HG02798 (cell line): ENCODE measurements at regions not wholly inside any gene's neighbourhood (a gene's known extent, or its start where the extent isn't known, plus 50 kb on each side); places are given as distances from the start of the nearest gene placed in this dataset.

ENCODE experiments used
- ATAC-seq: cut with Tn5 transposase; IDR thresholded peaks from one replicate; pipeline ENCODE4 v1.9.1; 2021; ENCODE audit warnings: mild to moderate bottlenecking; ENCODE audit not compliant: unreplicated experiment, poor library complexity

DNA sequence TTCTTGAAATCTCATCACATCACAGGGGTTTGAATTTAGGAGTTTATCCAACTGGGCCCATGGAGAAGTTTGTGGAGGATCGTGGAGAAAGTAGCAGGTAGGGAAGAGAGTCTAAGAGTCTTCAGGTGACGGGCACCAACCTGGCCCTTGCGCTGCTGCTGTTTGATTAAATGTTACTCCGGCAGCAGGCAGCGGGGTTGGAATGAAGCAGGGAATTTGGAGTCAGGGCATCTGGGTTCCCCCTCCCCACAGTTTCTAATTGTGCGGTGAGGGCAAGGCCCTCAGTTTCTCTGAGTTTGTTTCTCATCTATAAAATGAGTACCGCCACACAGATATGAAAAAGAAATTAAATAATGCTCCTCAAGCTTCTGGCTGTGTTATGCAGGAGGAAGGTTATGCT is 182.9 kb upstream of the RGMA start:
- no peak for ATAC-seq

DNA sequence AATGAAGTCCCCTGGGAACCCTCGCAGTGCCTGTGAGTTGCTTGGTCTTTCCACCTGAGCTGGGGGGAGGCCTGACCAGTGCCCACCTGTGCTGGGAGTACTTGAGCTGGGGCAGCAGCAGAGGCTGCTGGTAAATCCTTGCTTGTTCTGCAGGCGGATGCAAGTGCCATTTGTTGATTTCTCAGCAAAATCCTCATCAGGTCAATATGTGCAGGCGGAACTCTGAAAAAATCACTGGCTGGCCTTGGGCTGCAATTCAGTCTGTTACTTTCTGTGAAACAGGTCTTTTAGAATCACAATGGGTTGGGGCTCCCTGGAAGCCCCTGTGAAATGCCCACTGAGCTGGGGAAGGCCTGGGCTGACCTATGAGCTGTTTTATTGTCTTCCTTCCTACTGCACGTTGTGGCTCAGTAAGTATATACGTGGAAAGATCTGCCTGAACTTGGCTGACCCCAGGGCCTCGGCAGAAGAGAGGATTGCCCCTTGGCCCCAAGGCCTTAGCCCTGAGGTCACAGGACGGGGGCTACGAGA is 182.0 kb upstream of the RGMA start:
- ATAC-seq: no peak

DNA sequence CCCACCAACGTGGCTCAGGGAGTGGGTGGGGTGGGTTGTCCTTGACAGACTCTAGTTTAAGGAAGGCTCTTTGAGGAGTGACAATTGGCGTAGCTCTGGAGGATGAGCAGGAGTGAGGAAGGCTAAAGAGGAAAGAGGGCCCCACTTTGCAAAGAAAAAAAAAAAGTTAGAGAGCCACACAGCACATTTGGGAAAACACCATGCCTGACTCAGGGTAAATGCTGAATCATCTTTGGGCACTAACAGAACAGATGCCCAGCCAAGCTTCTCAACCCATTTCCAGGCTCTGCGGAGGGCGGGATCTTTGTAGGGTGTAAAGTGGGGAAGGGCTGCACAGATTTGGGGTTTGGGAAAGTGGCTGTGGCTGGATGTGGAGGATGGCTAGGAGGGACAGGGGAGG is 179.1 kb upstream of the RGMA start:
- ATAC-seq: no peak

DNA sequence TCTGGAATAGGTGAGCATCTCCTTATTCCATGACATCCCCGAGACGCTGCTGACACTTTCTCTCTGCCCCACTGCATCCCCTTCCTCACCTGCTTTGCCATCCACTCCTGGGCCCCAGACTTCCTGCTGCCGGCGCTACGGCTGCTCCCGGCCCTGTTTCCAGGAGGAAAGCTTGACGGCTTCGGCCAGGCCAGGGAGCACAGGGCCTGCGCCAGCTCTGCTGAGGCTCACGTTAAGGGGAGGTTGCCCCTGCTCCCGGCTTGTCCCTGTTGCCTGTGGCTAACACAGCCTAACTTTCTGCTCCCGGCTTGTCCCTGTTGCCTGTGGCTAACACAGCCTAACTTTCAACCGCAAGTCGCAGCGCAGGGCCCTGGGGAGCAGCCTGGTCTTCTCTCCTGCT is 177.3 kb upstream of the RGMA start:
- no peak for ATAC-seq

DNA sequence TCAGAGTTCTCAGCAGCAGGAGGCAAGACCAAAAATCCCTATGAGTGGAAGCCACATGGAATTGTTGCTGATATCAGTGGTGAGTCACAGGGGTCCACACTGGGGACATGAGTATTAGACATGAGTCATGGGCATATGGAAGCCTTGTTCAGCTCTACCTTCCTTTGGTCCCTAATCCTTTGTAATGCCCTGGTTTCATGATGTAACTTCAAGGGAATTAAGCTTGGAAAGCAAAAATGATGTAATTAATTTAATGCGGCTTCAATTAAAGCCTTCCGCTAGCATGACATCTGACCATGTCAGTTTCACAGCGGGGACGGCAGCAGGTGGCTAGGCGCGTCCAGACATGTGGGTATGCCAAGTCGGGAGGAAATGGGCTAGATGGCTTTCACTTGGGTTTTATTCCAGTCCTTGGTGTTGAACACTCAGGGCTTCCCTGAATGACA is 176.1 kb upstream of the RGMA start:
- ATAC-seq: no peak

DNA sequence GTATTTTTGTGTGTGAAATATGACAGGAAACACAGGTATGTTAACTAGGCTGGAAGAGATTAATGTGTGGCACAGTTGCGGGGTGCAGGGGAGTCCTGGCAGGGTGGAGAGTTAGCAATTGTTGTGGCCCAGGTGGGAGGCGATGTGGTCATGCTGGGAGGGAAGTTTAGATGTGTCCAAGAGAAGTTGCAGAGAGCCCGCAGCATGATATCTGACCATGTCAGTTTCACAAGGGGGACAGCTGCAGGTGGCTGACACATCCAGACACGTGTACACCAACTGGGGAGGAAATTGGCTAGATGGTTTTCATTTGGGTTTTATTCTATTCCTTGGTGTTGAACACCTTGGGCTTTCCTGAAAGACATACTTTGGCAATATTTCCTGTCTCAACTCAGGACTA is 172.8 kb upstream of the RGMA start:
- ATAC-seq: no peak

DNA sequence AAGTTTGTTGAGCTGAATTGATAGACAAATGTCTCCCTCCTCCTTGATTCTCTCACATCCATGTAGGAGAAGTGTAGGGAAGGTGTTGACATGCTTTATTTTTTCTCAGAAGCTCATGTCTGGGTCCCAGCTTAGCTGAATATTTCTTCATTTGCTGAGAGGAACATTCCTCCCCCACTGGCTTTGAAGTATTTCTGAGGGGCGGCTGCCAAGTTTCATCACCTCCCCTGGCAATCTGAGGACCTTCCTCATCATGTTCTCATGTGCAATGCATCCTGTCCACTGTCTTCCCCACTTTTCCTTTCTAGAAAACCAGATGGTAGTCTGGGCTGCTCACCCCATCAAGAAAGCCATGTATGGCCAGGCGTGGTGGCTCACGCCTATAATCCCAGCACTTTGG is 168.9 kb upstream of the RGMA start:
- ATAC-seq: no peak

DNA sequence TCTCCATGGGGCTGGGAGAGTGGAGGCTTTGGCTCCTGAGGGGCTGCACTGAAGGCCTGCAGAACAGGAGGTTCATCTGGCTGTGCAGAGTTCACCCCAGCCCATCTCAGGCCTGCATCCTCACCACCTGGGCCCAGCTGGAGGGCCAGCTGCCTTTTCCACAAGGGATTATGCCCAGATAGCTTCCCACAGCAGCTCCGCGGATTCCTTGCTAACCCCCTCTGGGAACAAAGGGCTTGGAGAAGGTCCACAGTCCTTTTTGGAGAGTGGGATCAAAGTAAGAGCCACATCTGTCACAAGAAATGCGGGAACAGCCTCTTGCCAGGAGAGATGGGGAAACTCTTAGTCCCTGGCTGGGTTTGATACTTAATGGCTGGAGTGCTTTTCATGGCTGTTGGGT is 164.7 kb upstream of the RGMA start:
- ATAC-seq: no peak

DNA sequence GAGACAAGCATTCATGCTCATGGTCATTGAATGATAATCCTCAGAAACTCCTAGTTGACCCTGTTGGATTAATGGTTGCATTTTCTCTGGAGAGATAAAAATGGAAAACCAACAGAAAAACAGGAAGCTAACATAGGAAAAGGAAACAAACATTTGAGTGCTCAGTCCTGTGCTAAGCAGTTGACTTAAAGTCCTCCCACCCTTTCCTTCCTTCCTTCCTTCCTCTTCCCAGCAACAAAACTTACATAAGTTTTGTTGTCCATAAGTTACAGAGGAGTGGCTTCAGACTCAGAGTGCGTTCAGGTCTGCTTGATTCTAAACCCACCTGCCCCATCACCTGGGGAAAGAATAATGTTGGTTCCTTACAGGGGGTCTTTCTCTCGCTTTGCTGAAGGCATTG is 163.8 kb upstream of the RGMA start:
- no peak for ATAC-seq

DNA sequence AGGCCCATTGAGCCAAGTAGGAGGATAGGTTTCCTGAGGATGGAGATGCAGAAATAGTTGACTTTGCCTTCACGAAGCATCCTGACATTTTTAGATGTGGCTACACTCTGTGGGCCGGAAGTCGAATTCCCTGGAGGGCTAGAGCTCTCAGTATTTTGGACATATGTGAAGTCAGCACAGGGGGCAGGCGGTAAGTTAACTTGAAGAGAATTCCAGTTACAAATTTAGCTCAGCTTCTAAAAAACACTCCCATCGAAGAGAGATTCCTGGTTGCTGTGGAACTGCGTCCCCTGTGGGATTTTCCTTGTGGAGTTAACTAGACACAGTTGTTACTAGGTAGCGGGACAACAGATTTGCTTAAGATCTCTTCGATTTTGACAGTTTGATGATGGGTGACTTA is 161.9 kb upstream of the RGMA start:
- ATAC-seq: no peak

DNA sequence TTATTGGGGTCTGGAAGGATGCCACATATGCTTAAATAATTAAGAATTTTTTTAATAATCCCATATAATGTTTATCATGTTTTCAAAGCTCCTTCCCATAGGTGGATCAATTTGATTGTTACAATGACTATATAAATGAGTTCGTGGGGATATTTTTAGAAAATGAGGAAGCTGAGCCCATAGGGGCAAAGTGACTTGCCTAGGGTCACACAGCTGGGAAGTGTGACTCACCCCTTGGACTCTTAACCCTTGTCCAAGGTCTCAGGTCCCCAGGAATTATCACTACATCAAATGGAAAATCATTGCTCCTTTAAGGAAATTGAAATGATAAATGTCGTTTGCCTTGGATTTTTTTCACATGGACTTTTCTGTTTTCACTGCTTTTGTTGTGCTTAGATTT is 161.2 kb upstream of the RGMA start:
- ATAC-seq: no peak

DNA sequence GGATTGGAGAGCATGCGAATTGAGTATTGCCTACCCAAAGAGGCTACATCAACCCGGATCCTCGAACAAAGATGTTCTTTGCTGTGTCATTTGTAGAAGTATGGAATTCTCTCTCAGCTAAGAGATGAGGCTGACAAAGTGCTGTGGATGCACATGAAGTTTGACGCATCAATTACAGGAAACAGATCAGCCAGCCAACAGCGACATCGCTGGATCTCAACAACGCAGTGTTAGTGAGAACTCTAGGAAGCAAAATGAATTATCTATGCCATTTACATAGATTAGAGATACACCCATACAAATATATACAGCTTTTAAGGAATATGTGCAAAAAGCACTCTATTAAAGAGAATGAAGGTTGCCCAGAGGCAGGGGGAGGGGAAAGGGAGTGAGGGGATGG is 160.6 kb upstream of the RGMA start:
- no peak for ATAC-seq

DNA sequence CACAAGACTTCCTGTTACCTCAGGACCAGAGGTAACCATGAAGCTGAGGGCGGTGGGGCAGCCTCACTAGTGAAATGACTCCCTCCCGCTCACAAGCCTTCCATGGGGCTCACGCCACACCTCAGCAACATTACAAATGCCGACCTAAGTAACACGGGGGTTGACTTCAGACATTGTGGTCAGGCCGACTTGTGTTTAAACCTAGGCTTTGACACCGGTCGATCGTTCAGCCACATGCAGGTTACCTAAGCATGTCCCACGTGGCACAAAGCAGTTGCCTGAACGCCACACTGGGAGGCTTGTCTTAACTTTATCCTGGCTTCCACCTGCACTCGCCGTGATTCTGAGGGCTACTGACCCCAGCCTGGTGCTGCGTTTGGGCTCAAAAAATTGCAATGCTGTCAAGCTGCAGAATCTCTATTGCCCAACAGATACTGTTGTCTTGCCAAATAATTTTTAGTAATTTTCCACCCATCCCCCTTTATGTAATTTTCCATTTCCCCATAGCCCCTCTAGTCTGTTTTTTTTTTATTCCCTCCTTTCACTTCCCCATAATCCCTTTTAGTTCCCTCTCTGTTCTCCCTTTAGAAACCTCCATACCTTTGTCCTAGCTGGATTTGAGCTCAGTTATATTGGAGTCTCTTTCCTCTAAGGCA is 158.6 kb upstream of the RGMA start:
- no peak for ATAC-seq

DNA sequence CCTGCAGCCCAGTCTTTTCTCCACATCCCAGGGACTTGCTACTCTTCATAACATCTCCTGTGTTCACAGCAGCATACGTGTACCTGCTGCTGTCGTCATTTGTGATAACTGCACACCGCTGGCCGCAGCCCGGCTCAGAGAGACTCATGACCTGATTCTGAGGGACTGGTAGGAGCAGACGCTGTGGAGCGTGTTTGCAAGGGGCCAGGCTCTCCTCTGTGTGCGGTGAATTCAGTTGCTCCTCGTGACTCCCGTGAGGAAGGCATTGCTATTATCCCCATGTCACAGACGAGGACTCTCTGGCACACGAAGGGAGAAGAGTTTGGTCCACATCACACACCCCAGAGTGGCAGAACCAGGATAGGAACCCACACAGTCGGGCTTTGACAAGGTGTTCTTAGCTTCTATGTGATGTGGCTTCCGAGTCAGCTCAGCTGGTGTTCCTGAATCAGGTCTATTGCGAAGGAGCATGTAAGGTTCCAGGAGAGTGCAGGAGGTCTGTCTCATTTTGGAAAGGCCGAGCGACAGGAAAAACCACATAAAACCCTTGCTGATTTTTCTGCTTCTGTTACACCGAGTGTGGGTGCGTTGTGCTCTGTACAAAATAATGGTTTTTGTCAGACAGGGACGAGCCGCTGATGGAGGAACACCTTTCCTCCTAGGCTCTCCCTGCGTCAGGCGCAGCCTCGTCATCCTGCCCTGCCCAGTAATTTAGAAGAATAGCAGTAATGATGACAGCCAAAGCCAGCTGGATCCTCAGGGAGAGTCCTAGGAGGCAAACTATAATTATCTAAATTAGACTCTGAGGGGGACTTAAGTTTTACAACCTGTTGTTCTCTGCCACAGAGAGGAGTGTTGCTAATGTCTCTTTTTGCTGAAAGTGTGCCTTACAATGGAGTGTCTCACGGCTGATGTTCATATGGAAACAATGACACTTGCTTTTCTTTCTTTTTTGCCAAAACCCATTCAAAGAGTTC is 157.5 kb upstream of the RGMA start:
- ATAC-seq: no peak

DNA sequence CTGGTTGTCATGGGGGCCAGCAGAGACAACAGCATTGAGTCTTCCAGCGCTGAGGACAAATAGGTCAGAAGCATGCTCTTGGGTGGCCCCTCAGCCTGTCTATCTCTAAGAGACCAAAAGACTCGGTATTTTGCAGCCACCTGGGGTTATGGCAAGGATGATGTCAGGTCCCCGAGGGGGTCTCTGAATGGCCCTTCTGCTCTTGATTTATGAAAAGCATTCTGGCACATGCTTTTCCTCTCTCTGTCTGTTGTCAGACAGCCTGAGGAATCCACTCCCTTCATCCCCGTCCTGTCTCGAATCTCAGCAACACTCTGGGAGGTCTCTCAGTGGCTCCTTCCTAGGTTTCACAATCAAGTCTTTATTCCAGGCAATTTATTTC is 156.6 kb upstream of the RGMA start:
- ATAC-seq: no peak

DNA sequence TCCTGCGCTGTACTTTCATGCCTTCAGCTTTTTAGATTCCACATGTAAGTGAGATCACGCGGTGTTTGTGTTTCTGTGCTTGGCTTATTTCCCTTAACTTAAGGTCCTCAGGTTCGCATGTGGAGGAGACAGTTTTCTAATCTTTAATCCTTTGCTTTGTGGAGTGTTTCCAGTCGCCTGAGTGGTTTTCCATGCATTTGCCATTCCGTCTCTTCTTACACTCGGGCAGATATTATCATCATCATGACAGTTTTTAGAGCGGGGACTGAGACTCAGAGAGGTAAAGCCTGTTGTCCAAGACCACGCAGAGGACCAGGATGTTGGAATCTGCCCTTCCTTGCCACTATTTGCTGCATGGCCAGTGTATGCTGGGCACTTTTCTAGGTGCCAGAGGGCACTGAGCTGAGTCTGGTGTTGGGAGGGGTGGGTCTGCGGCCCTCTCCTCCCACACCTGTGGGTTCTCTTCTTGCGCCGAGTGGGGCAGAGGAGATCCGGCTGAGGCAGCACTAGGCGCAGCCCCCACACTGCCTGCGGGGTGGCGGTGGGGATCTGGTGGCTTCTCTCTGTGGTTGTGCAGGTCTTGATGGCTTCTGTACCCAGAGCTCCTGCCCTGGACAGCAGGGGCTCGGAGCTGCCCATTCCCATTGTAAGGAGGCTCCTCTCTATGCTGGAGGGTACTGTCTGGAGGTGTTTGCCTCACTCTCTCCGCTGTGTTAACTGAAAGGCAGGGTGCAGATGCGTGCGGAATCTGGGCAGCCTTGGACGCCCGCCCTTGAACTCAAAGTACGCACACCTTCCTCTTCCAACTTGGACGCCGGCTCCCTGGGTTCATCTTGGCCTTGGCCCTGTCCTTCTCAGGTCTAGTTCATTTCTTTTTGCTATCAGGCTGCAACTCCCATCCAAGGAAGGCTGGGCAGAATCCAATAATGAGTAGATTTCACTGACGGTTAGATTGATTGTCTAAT is 156.0 kb upstream of the RGMA start:
- ATAC-seq: no peak

DNA sequence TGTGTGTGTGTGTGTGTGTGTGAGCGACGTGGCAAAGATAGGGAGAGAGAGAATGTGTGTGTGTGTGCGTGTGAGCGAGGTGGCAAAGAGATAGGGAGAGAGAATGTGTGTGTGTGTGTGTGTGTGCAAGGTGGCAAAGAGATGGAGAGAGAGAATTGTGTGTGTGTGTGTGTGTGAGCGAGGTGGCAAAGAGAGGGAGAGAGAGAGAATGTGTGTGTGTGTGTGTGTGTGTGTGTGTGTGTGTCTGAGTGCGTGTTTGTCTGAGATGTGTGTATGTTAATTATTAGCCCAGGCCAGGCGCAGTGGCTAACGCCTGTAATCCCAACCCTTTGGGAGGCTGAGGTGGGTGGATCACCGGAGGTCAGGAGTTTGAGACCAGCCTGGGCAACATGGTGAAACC is 154.6 kb upstream of the RGMA start:
- no peak for ATAC-seq

DNA sequence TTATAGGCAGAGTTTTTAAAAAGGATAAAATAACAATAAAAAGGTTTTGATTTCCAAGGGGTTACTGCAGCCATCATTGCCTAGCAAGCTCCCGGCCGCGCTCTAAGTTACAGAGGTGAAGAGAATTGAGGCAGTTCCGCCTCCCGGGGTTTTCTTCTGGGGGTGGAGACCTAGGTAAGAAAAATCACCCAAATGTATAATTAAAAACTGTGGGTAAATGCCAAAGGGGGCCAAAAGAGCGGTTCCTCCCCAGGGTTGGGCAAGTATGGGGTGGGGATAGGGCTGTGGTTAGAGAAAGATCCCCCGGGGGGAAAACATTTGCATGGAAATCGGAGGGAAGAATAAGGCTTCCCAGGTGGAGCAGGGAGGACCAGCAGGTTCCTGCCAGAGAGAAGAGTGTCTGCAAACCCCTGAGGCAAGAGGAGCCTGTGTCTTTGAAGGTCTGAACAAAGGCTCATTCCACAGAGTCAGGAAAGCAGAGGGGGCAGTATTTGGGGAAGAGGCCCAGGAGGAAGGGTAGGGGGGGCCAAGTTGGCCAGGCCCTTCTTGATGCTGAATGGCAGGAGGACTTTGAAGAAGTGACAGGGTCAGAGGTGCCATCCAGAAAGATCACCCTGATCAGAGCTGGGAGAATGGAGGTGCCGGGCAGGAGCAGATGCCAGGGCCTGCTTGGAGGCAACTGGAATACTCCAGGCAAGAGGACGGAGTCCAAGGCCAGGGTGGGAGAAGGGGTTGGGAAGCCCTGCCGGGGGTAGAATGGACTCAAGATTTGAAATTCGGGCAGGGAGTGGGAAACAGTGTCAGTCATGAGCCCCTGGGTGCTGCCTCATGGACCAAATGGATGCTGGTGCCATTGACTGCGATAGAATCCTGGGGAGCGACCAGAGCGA is 152.9 kb upstream of the RGMA start:
- ATAC-seq: no peak

DNA sequence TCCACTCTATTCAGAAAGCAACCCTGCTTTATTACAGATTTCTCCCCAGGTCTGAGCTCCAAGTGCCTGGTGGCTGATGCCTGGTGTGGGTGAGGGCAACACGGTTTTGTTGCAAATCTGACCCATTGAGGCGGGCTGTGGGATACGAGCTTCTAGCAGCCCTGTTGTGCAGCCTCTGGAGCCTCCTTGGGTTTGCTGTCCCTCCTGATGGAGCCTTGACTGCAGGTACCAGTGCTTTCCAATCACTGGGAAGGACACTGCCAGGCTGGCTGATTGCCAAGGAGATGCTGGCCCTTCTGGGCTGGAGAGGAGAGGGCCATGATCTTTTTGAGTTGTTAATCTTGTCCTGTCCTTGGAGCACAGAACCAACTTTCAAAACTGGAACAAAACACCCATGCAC is 151.0 kb upstream of the RGMA start:
- no peak for ATAC-seq
